NCI-H2196 treated with DMSO at 0.1 percent for 48 hours (cell line): ENCODE measurements at regions not wholly inside any gene's neighbourhood (a gene's known extent, or its start where the extent isn't known, plus 50 kb on each side); places are given as distances from the start of the nearest gene placed in this dataset.

Experiments
- DNase-seq: peaks from one replicate; lab custom pipeline; 2025; ENCODE audit not compliant: unreplicated experiment; lab: John Stamatoyannopoulos, UW

DNA sequence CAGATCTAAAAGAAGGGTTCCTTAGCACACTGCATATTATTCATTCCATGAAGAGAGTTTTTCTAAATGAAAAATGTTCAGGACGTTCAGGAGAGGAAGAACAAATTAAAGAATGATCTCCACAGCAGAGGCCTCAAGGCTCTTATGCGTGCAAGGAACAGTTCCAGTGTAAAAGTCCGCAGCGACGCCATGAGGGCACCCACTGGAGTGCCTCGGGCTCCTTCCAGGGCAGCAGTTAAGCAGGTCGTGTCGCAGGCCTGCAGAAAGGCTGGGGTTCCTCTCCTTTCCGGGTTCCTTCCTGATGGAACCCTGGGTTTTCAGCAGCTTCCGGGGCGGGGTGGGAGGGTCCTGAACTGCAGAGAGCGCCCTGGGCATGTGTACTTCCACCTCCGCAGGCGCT lies 87.1 kb upstream of the SELENOP start:
- DNase-seq = no peak

DNA sequence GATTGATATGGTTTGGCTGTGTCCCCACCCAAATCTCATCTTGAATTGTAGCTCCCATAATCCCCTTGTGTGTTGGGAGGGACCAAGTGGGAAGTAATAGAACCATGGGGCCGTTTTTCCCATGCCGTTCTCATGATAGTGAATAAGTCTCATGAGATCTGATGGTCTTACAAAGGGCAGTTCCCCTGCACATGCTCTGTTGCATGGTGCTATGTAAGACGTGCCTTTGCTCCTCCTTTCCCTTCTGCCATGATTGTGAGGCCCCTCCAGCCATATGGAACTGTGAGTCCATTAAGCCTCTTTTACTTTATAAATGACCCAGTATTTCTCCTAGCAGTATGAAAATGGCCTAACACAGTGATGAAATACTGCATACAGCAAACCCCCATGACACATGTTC lies 84.8 kb upstream of the SELENOP start:
- DNase-seq = no peak

GRCh38 chr5:42894057-42894456 lies 82.4 kb upstream of the SELENOP start:
- no peak for DNase-seq

DNA sequence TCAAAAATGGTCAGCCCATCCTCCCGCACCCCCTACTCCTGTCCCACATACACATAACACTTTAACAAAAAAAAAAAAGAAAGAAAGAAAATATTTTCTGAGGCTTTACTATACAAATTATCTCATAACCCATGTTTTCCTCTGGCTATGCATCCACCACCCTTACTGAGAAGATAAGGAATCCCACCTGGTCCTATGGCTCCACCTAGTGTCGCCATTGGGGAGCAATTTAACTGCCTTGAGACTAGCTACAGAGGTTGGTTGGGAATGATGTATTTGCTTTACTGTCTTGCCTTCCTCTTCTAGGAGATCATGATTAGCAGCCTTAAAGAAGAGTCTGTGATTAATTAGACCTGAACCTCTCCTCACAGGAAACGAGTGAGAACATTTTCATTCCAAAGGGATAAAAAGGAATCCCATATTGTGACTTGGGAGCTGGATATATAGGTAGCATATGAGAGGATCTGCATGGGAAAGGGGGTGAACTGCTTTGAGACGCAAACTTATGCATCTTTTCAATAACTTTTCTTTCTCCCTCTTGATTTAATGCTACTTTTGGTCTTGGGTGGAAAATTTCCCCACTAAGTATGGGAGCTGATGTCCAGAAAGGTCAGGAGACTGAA lies 77.7 kb upstream of the SELENOP start:
- DNase-seq = peak; percentile 52

- DNase-seq = no peak
Observed at GRCh38 chr5:42888771-42889170, 77.1 kb upstream of the SELENOP start.

DNA sequence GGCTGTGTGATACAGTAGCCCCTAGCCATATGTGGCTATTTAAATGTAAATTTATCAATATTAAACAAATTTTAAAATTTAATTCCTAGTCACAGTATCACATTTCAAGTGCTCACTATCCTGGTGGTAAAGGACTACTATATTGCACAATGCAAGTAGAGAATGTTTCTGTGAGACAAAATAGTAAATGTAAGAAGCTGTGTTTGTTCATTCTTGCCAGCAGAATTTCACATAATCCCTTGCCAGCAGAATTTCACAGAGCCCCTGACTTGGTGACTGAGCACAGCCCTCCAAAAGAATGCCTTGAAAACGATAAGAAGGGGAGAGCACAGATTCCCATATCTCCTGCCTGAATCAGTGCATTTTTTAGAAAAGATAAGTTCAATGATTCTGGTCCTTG lies 75.9 kb upstream of the SELENOP start:
- no peak for DNase-seq

DNA sequence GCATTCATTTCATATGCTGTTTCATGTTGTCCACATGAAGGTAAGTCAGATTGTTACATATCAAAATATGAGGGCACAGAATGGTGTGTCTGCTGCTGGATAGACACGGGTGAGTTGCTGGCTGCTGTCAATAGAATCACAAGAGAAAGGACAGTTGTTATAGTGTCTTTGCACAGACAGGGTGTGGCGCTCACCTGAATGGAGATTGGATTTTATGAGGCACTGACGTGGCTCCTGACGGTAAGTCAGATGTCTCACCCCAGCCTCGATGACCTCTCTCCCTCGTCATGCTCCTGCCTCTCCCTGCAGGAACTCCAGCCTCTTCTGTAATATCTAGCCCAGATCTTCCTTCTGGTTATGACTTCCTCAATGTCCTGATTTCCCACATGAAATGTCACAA lies 75.4 kb upstream of the SELENOP start:
- DNase-seq = no peak

GRCh38 chr5:42886635-42887034 lies 74.9 kb upstream of the SELENOP start:
- DNase-seq = no peak

- DNase-seq = no peak
Observed at GRCh38 chr5:42884326-42884725, 72.6 kb upstream of the SELENOP start.

- DNase-seq = no peak
Observed at GRCh38 chr5:42881416-42882117, 69.9 kb upstream of the SELENOP start.

GRCh38 chr5:42880496-42881150 lies 68.9 kb upstream of the SELENOP start:
- DNase-seq = no peak

DNA sequence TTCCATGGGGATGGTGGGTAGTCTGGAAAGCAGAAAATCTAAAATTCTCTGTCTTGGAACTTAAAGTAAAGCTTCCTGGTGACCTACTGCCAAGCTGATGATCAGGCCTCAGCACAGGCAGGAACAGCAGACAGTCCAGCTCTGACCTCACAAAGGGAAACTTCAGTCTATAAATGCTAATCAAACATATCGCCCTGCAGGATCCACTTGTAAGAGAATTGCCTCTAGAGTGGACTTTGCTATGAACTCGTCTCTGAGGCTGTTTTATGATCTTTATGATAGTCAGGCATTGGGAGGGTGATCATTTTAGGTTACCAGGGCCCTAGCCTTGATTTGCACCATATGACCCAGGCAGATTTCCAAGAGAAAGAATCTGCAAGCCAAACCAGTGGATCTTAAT lies 67.6 kb upstream of the SELENOP start:
- no peak for DNase-seq

DNA sequence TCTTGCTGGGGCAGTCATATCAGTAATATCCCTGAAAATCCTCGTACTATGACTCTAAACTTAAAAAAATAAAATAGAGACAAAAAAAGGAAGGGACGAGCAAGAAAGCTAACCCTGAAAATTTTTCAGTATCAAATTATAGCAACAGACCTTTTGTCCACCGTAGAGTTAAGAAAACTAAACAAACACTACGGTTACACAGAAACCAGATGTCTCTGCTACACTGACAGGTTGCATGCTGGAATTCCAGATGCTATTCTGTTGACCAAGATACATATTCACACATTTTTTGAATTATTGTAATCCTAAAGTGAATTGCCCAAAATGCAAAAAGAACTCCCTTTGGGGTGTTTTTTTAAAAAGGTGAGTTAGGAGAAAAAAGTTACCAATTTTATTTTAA lies 66.9 kb upstream of the SELENOP start:
- DNase-seq = no peak

GRCh38 chr5:42878041-42878440 lies 66.3 kb upstream of the SELENOP start:
- no peak for DNase-seq

DNA sequence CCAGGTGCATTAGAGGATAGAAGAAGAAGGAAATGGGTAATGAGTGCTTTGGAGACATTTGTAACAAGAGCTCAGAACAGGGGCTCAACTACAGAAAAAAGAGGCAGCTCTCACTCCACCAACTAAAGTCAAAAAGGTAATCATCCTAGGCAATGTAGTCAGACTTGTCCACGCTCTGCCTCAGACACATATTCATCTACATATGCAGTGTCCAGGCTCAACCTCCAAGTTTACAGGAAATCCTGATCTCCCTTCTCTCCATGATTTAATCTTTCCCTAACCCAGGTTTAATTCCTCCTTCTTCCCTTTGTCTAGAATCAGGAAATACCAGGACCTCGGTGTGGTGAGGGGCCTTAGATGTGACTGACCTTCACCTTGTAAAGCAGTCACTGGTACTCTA lies 65.7 kb upstream of the SELENOP start:
- no peak for DNase-seq

DNA sequence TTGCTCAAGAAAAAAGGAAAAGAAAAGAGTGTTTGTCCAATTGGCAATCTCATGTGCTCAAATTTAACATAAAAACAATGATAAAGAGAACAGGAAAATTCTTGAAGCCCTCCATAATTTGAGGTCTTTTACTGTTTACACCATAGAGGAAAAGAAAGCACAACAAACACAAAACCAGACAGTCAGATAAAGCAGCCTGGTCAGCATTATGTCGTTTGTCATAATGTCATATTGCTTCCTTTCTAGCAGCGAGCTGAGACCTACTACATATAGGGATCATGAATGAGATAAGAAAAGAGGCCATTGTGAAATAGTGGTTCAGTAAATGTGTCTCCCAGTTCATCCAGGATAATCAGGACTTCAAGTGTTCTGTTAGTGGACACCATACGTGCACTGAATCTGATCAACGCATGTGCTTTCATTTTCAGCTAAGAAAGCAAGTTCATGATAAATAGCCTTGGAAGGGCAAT lies 64.7 kb upstream of the SELENOP start:
- no peak for DNase-seq

DNA sequence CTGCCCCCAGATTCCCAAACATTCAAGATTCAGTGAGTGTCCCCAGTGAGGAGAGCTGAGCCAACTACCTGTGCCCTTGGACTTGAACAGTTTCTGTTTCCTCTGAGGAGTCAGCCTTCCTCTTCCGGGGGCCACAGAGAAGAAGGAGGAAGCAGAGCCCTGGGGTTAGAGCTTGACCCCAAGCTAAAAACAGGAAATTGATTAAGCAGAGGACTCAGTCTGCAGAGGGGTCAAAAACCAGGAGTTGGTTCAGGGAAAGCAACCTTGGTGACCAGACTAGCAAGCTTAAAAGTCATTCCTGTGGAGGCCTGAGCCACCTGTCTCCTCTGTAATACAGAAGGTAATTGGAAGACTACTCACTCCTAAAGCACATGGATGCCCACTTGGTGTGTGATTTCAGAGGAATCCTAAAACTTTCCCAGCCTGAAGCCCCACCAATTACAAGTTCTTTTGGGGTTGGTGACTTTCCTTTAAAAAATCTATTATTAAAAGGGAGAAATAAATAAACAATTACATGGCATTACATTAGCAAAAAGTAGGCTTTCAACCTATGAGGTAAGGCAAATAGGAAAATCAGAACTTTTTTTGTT lies 64.2 kb upstream of the SELENOP start:
- no peak for DNase-seq

GRCh38 chr5:42875211-42875610 lies 63.5 kb upstream of the SELENOP start:
- no peak for DNase-seq

DNA sequence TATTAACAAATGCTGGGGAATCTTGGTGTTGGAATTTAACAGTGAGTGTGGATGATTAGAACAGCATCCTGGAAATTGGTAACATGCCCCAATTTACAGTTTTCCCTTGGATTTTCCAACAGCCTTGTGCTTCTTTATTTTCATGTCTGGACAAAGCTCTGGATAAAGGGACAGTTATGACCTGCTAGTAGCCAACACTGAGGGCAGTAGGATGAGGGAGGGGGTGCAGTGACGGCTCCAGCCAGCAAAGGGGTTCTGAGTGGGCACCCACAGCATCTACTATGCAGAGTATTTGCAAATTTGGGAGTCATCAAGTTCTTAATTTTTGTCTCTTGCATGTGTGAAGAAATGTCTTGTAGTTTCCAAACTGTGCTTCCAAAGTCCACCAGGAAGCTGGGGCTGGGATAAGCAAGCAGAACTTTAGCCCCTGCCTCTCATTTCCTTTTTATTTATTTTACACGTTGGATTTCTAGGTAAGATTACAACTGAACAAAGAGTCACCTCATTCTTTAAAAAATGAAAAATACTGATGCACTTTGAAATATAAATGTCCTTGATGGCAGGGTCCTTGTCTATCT lies 63.0 kb upstream of the SELENOP start:
- no peak for DNase-seq

DNA sequence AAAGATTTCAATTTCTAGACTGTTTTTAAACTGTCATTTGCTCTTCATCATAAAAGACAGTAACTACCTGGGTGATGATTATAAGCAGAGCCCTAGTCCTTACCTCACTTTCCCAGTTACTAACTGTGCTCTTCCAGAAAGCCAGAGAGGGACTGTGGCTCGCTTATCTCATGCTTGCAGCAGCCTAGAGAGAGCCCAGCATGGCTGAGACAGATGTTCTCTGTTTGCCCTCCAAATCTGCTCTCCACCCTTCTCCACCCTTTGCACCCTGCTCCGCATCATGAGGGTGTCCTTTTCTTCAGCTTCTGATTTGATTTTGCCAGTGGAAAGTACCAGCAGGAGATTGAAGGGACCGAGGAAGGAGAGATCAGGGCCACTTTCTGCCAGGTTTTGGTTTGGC lies 61.2 kb upstream of the SELENOP start:
- DNase-seq = no peak

DNA sequence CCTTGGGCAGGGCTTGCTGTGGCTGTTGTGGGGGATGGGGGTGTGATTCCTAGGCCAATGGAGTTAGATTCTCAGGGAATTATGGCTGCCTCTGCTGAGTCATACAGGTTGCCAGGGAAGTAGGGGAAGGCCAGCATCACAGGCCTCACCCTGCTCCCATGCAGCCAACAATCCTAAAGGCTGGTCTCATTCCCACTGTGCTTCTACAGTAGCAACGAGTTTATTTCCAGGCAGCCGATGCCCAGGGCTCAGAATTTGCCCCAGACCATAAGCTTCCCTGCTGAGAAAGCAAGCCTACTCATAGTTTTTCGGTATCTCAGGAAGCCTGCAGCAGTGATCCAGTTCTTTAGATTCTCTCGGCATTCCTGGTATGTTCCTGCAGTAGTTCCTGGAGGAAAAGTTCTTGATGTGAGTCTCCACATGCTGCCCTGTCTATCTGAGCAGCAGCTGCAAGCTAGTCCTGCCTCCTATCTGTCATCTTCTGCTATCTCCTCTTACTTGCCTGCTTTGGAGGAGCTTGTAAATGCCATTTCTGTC lies 59.3 kb upstream of the SELENOP start:
- DNase-seq = no peak
